Fibroblast of the aortic adventitia (primary cell): ENCODE measurements at regions not wholly inside any gene's neighbourhood (a gene's known extent, or its start where the extent isn't known, plus 50 kb on each side); places are given as distances from the start of the nearest gene placed in this dataset.

Experiments
- DNase-seq: peaks from one replicate; pipeline ENCODE4 v3.0.0-alpha.2; 2010; ENCODE audit warnings: low read depth
- H3K4me3 ChIP-seq: 2 replicates; pipeline ENCODE4 v1.5.1; 2011; ENCODE audit warnings: low read depth, mild to moderate bottlenecking, control low read depth, low read length, moderate library complexity
- CTCF ChIP-seq: IDR thresholded peaks from 2 replicates; pipeline ENCODE4 v1.5.1; 2011; ENCODE audit warnings: mild to moderate bottlenecking, low read length, control low read depth, inconsistent platforms; ENCODE audit not compliant: insufficient read depth

DNA sequence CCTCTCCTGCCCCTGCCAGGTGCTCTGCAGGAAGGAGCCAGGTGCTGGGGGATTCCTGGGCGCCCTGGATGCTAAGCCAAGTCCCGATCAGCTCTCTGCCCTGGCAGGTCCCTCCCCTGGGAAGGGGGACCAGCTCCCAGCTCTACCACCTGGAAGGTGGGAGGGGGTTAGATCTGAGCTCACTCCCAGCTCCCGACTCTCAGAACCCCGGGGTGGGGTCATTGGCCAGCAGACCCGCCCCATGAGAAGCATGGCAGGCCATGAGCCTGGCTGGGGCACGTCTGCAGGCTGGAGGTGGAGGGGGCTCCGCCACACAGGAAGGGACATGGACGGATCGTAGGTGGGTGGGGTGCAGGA, 83.4 kb upstream of the NKX1-1 start:
- DNase-seq: no peak
- H3K4me3 ChIP-seq: no peak overlapping the region
- no peak for TF ChIP-seq CTCF

GRCh38 chr4:1488831-1489638, 82.8 kb upstream of the NKX1-1 start:
- no peak for TF ChIP-seq CTCF
- no peak overlapping the region for H3K4me3 ChIP-seq
- no peak for DNase-seq

- TF ChIP-seq CTCF: no peak
- no peak overlapping the region for H3K4me3 ChIP-seq
- no peak for DNase-seq
These were observed 82.1 kb upstream of the NKX1-1 start for GRCh38 chr4:1488357-1488756.

DNA sequence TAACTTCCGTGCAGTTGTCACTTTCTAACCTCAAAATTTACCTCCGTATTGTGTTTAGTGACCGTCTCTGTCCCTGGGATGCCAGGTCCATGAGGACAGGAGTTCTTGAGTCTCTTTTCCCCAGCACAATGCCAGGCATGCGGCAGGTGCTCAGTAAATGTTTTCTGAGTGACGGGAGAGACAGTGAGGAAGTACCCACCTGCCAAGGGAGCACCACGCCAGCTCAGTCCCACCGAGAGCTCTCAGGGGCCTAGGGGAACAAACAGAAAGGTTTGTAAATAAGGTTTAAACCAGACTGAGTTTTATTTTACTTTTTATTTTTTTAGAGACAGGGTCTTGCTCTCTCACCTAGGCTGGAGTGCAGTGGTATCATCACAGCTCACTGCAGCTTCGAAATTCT, 81.5 kb upstream of the NKX1-1 start:
- DNase-seq: no peak
- no peak for TF ChIP-seq CTCF
- no peak overlapping the region for H3K4me3 ChIP-seq

DNA sequence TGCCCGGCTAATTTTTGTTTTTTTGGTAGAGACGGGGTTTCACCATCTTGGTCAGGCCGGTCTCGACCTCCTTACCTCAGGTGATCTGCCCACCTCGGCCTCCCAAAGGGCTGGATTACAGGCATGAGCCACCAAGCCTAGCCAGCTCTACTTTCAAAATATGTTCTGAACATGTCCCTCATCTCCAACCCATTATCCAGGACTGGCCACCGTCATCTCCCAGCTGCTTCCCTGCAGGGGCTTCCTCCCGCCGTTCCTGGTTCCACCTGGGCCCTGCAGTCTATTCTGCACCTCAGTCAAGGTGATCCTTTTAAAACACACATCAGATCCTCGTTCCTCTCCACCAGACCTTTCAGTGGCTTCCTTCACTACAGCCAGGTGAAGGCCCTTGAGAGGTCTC, 80.9 kb upstream of the NKX1-1 start:
- DNase-seq: no peak
- no peak for TF ChIP-seq CTCF
- H3K4me3 ChIP-seq: no peak overlapping the region

DNA sequence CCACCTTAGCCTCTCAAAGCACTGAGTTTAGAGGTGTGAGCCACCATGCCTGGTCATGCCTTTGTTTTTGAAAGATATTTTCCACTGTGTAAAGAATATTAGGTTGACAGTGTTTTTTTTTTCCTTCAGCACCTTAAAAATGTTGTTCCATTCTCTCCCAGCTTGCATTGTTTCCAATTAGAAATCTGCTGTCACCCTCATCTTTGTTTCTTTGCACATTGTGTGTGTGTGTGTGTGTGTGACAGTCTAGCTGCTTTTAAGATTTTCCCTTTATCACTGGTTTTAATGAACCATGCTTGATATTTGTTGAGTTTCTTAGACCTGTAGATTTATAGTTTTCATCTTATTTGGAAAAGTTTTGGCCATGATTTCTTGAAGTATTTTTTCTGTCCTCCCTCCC, 79.0 kb upstream of the NKX1-1 start:
- no peak for TF ChIP-seq CTCF
- H3K4me3 ChIP-seq: no peak overlapping the region
- DNase-seq: no peak

DNA sequence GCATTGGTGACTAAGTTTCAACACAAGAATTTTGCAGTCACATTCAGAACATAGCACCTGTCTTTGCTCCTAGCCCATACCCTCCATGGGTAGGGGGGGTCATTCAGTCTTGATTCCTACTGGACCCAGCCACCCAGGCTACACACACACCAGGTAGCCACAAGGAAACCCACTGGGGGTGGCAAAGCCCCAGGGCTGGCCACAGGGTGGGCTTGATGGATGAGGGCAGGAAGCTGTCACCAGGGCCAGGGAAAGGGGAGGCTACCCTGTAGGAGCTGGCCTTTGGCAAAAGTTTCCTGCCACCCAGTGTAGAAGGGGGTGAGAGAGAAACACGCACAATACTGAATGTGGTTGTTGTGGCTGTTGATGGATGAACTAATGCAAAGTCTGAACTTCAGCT, 74.5 kb upstream of the NKX1-1 start:
- DNase-seq: no peak
- no peak overlapping the region for H3K4me3 ChIP-seq
- TF ChIP-seq CTCF: no peak
